Endothelial cell of umbilical vein (primary cell): ENCODE measurements at regions not wholly inside any gene's neighbourhood (a gene's known extent, or its start where the extent isn't known, plus 50 kb on each side); places are given as distances from the start of the nearest gene placed in this dataset.

Experiments
- CTCF ChIP-seq, 2 donors: IDR thresholded peaks; 1 replicate in 1 of 2; 2 replicates in 1 of 2; pipeline ENCODE4 v1.5.1; 2011; ENCODE audit warnings: low read length in 2 of 2, mild to moderate bottlenecking in 2 of 2, moderate library complexity in 2 of 2, control low read depth in 1 of 2, inconsistent platforms in 1 of 2, low read depth in 1 of 2; ENCODE audit not compliant: insufficient read depth in 1 of 2; ENCODE audit errors: extremely low read depth in 1 of 2
- MAX ChIP-seq: IDR thresholded peaks from 2 replicates; pipeline ENCODE4 v1.6.1; 2011; ENCODE audit not compliant: insufficient read depth, insufficient read length
- MYC ChIP-seq: IDR thresholded peaks from one replicate; pipeline ENCODE4 v1.6.1; 2011; ENCODE audit warnings: mild to moderate bottlenecking, low read depth, low read length
- POLR2A ChIP-seq: IDR thresholded peaks from 2 replicates; pipeline ENCODE4 v1.6.1; 2012; ENCODE audit warnings: low read depth, mild to moderate bottlenecking, control low read depth, low read length
- POLR2AphosphoS5 ChIP-seq: IDR thresholded peaks from 2 replicates; pipeline ENCODE4 v1.6.1; 2012; ENCODE audit warnings: low read depth, mild to moderate bottlenecking, control low read depth, low read length, moderate library complexity; ENCODE audit not compliant: insufficient read depth

- TF ChIP-seq POLR2AphosphoS5 (no peak), CTCF (IDR thresholded peaks at IDR 0.05; ENCODE audit: extremely low read depth in 1 of 2, insufficient read depth in 1 of 2, low read depth in 1 of 2, low read length in 2 of 2) (no peak), MAX (no peak), POLR2A (no peak), MYC (no peak)
Observed at GRCh38 chr4:63302078-63302477, 1107.2 kb downstream of the TECRL start.
